Left ventricle myocardium superior (tissue), 1 donor: ENCODE measurements at regions not wholly inside any gene's neighbourhood (a gene's known extent, or its start where the extent isn't known, plus 50 kb on each side); places are given as distances from the start of the nearest gene placed in this dataset.

Source experiments
- ATAC-seq: fragments of 200-7000 bp; cut with Tn5 transposase; one replicate; pipeline ENCODE4 v1.9.1; 2020; ENCODE audit warnings: mild to moderate bottlenecking, moderate library complexity
- DNase-seq: peaks from one replicate; pipeline ENCODE4 v3.0.0-alpha.2; 2020
- intact Hi-C: fragments of 100-400 bp; cut with micrococcal nuclease; formaldehyde crosslinking; loops from one replicate; pipeline ENCODE4 v1.11.0; 2022
- donor health status: DM: no; HTN: yes; CAD: no; lungs with severe emphysema.

GRCh38 chr11:115720602-115721245 lies 216.5 kb upstream of the CADM1 start:
- ATAC-seq, result no peak
- intact Hi-C loops, result no loop called here
- no peak for DNase-seq

- ATAC-seq, result no peak
- intact Hi-C loops, result no loop called here
- no peak for DNase-seq
Measured at GRCh38 chr11:115718945-115719344, 214.7 kb upstream of the CADM1 start.

- DNase-seq (no peak), ATAC-seq (no peak)
- intact Hi-C loops, result no loop called here
Measured at GRCh38 chr11:115718106-115718505, 213.9 kb upstream of the CADM1 start.

- DNase-seq (no peak), ATAC-seq (peak; percentile 84)
- intact Hi-C loops, result no loop called here
Measured at GRCh38 chr11:115716601-115717529, 212.7 kb upstream of the CADM1 start.

- intact Hi-C loops, result no loop called here
- ATAC-seq (no peak), DNase-seq (no peak)
Measured at GRCh38 chr11:115716080-115716479, 211.9 kb upstream of the CADM1 start.

- intact Hi-C loops, result no loop called here
- DNase-seq (no peak), ATAC-seq (no peak)
Measured at GRCh38 chr11:115715251-115715770, 211.1 kb upstream of the CADM1 start.

- intact Hi-C loops, result no loop called here
- ATAC-seq (no peak), DNase-seq (no peak)
Measured at GRCh38 chr11:115712296-115712695, 208.1 kb upstream of the CADM1 start.

GRCh38 chr11:115710980-115711379 lies 206.8 kb upstream of the CADM1 start:
- no peak for DNase-seq
- intact Hi-C loops, result no loop called here
- ATAC-seq, result no peak

GRCh38 chr11:115710426-115710825 lies 206.2 kb upstream of the CADM1 start:
- intact Hi-C loops, result no loop called here
- ATAC-seq (no peak), DNase-seq (no peak)

- ATAC-seq (peak; percentile 41), DNase-seq (no peak)
- intact Hi-C loops, result no loop called here
Measured at GRCh38 chr11:115709297-115709696, 205.1 kb upstream of the CADM1 start.

- DNase-seq (no peak), ATAC-seq (peak; percentile 46)
- intact Hi-C loops, result no loop called here
Measured at GRCh38 chr11:115707180-115707905, 203.1 kb upstream of the CADM1 start.

- ATAC-seq (peak; percentile 29), DNase-seq (no peak)
- intact Hi-C loops, result no loop called here
Measured at GRCh38 chr11:115706626-115707135, 202.5 kb upstream of the CADM1 start.

- DNase-seq, result no peak
- no peak for ATAC-seq
Measured at GRCh38 chr11:115705200-115705599, 201.0 kb upstream of the CADM1 start.

GRCh38 chr11:115700981-115701875 lies 197.0 kb upstream of the CADM1 start:
- DNase-seq (peak; percentile 44), ATAC-seq (peak; percentile 45)
- intact Hi-C loops, result no loop called here

More at GRCh38 chr11:115705200-115705599, 201.0 kb upstream of the CADM1 start:
- intact Hi-C loops, result no loop called here

- no peak for DNase-seq
- ATAC-seq, result no peak
- intact Hi-C loops, result no loop called here
Measured at GRCh38 chr11:115700496-115700895, 196.3 kb upstream of the CADM1 start.

- intact Hi-C loops, result no loop called here
- peak; percentile 87 for ATAC-seq
- no peak for DNase-seq
Measured at GRCh38 chr11:115699733-115700132, 195.5 kb upstream of the CADM1 start.

GRCh38 chr11:115699326-115699725 lies 195.1 kb upstream of the CADM1 start:
- ATAC-seq (no peak), DNase-seq (no peak)
- intact Hi-C loops, result no loop called here

GRCh38 chr11:115698243-115698642 lies 194.0 kb upstream of the CADM1 start:
- DNase-seq (no peak), ATAC-seq (no peak)
- intact Hi-C loops, result no loop called here

- peak; percentile 50 for ATAC-seq
Measured at GRCh38 chr11:115696563-115696962, 192.3 kb upstream of the CADM1 start.

More at GRCh38 chr11:115696563-115696962, 192.3 kb upstream of the CADM1 start:
- intact Hi-C loops, result no loop called here
- no peak for DNase-seq
